HEK293T (cell line): ENCODE measurements at regions not wholly inside any gene's neighbourhood (a gene's known extent, or its start where the extent isn't known, plus 50 kb on each side); places are given as distances from the start of the nearest gene placed in this dataset.

ENCODE experiments used
- ARNT ChIP-seq: fragments of 450-650 bp; IDR thresholded peaks from 2 replicates; pipeline ENCODE4 v1.6.1; 2017; ENCODE audit warnings: mild to moderate bottlenecking
- BHLHE40 ChIP-seq: fragments of 450-650 bp; IDR thresholded peaks from 2 replicates; pipeline ENCODE4 v1.6.1; 2016; ENCODE audit warnings: mild to moderate bottlenecking, moderate library complexity, borderline replicate concordance
- CTBP1 ChIP-seq: fragments of 450-650 bp; IDR thresholded peaks from 2 replicates; pipeline ENCODE4 v1.6.1; 2016; ENCODE audit warnings: borderline replicate concordance
- ELF4 ChIP-seq: fragments of 450-650 bp; IDR thresholded peaks from 2 replicates; pipeline ENCODE4 v1.6.1; 2017; ENCODE audit warnings: antibody characterized with exemption
- FOXK2 ChIP-seq: fragments of 450-650 bp; IDR thresholded peaks from 2 replicates; pipeline ENCODE4 v1.6.1; 2016; ENCODE audit warnings: mild to moderate bottlenecking
- FOXM1 ChIP-seq: fragments of 450-650 bp; IDR thresholded peaks from 2 replicates; pipeline ENCODE4 v1.6.1; 2017; ENCODE audit warnings: mild to moderate bottlenecking, borderline replicate concordance
- HDGF ChIP-seq: fragments of 450-650 bp; IDR thresholded peaks from 2 replicates; pipeline ENCODE4 v1.6.1; 2017; ENCODE audit warnings: antibody characterized with exemption, borderline replicate concordance
- NFRKB ChIP-seq: fragments of 450-650 bp; IDR thresholded peaks from 2 replicates; pipeline ENCODE4 v1.6.1; 2016; ENCODE audit warnings: mild to moderate bottlenecking, moderate library complexity
- TARDBP ChIP-seq: fragments of 450-650 bp; IDR thresholded peaks from 2 replicates; pipeline ENCODE4 v1.6.1; 2016
- ZNF384 ChIP-seq: fragments of 450-650 bp; IDR thresholded peaks from 2 replicates; pipeline ENCODE4 v1.6.1; 2016

GRCh38 chr4:177923888-177924287 lies 481.7 kb upstream of the AGA start:
- no peak for TF ChIP-seq FOXK2
- no peak for TF ChIP-seq ZNF384
- no peak for TF ChIP-seq TARDBP
- no peak for TF ChIP-seq FOXM1
- TF ChIP-seq HDGF: no peak
- TF ChIP-seq ARNT: no peak
- TF ChIP-seq NFRKB: no peak
- TF ChIP-seq CTBP1: no peak
- no peak for TF ChIP-seq ELF4
- no peak for TF ChIP-seq BHLHE40
